Endothelial cell of umbilical vein (primary cell): ENCODE measurements at regions not wholly inside any gene's neighbourhood (a gene's known extent, or its start where the extent isn't known, plus 50 kb on each side); places are given as distances from the start of the nearest gene placed in this dataset.

Experiments used
- BruUV-seq: library from RNA; stranded (reverse); fragments of 400-500 nt; replicated peaks from 2 replicates; lab custom pipeline; 2021; lab: Mats Ljungman, UMichigan
- CTCF ChIA-PET: fragments of 300-600, 350-600 bp; sonication (Branson Sonifier 250); formaldehyde crosslinking; loops from one replicate; lab custom pipeline; 2021; ENCODE audit warnings: antibody characterized with exemption, inconsistent platforms; lab: Charles Lee
- POLR2A ChIA-PET: fragments of 300-600, 350-600 bp; sonication (Branson Sonifier 250); formaldehyde crosslinking; loops from one replicate; lab custom pipeline; 2021; ENCODE audit warnings: antibody characterized with exemption, inconsistent platforms; lab: Charles Lee
- DNase-seq: peaks from one replicate; pipeline ENCODE4 v3.0.0-alpha.2; 2011; ENCODE audit warnings: low read depth, low spot score
- FAIRE-seq: peaks from 2 replicates; lab custom pipeline; 2011; peaks lifted over from hg19 to GRCh38; lab: Jason Lieb, UNC
- H2AFZ ChIP-seq: 2 replicates; pipeline ENCODE4 v1.6.0; 2012; ENCODE audit warnings: low read depth, low read length, control low read depth, inconsistent platforms
- H3K27ac ChIP-seq: 2 replicates; pipeline ENCODE4 v1.5.1; 2011; ENCODE audit warnings: low read depth, mild to moderate bottlenecking, control low read depth, low read length, moderate library complexity; ENCODE audit not compliant: insufficient read depth
- H3K27me3 ChIP-seq, 2 experiments: 2 replicates each; pipeline versions ENCODE4 v1.6.0 to v1.6.1; 2011; ENCODE audit warnings: low read length in 2 of 2, mixed read lengths in 1 of 2; ENCODE audit not compliant: control insufficient read depth in 2 of 2, insufficient read depth in 2 of 2
- H3K36me3 ChIP-seq, 2 experiments: 2 replicates in 1 of 2; 3 replicates in 1 of 2; pipeline ENCODE4 v1.5.1; 2011; ENCODE audit warnings: low read length in 2 of 2, mild to moderate bottlenecking in 1 of 2, moderate library complexity in 1 of 2; ENCODE audit not compliant: control insufficient read depth in 2 of 2, insufficient read depth in 2 of 2; ENCODE audit errors: extremely low read depth in 1 of 2
- H3K4me1 ChIP-seq: 3 replicates; pipeline ENCODE4 v1.5.1; 2011; ENCODE audit warnings: mild to moderate bottlenecking, low read length; ENCODE audit not compliant: control insufficient read depth, insufficient read depth; ENCODE audit errors: extremely low read depth
- H3K4me2 ChIP-seq: 2 replicates; pipeline ENCODE4 v1.6.1; 2011; ENCODE audit warnings: low read length, control low read depth, mixed read lengths; ENCODE audit not compliant: insufficient read depth
- H3K4me3 ChIP-seq, 3 experiments: fragments of 200-600 bp in 1 of 3; sonication (generic), shearing (Covaris generic) in 1 of 3; replicated peaks in 1 of 3; 2 replicates each; pipeline ENCODE4 v1.5.1; 2011 to 2016; ENCODE audit warnings: control low read depth in 3 of 3, low read length in 3 of 3, mild to moderate bottlenecking in 2 of 3, inconsistent platforms in 1 of 3, low read depth in 1 of 3, moderate library complexity in 1 of 3; ENCODE audit not compliant: insufficient read depth in 1 of 3
- H3K79me2 ChIP-seq: 2 replicates; pipeline ENCODE4 v1.6.0; 2012; ENCODE audit warnings: low read length, inconsistent platforms; ENCODE audit not compliant: control insufficient read depth, insufficient read depth
- H3K9ac ChIP-seq: replicated peaks from 2 replicates; pipeline ENCODE3; 2011; ENCODE audit warnings: low read length, control low read depth; ENCODE audit not compliant: insufficient read depth; ENCODE audit errors: extremely low read depth
- H3K9me1 ChIP-seq: replicated peaks from 3 replicates; pipeline ENCODE4 v1.6.0; 2011; ENCODE audit warnings: mild to moderate bottlenecking, low read length; ENCODE audit not compliant: control insufficient read depth, insufficient read depth; ENCODE audit errors: extremely low read depth
- H3K9me3 ChIP-seq: replicated peaks from 2 replicates; pipeline ENCODE4 v1.5.1; 2012; ENCODE audit warnings: low read length, inconsistent platforms; ENCODE audit not compliant: control insufficient read depth, insufficient read depth
- H4K20me1 ChIP-seq: replicated peaks from 2 replicates; pipeline ENCODE3; 2011; ENCODE audit warnings: mild to moderate bottlenecking, low read length; ENCODE audit not compliant: control insufficient read depth, insufficient read depth; ENCODE audit errors: extremely low read depth
- CTCF ChIP-seq, 2 donors: IDR thresholded peaks; 1 replicate in 1 of 2; 2 replicates in 1 of 2; pipeline ENCODE4 v1.5.1; 2011; ENCODE audit warnings: low read length in 2 of 2, mild to moderate bottlenecking in 2 of 2, moderate library complexity in 2 of 2, control low read depth in 1 of 2, inconsistent platforms in 1 of 2, low read depth in 1 of 2; ENCODE audit not compliant: insufficient read depth in 1 of 2; ENCODE audit errors: extremely low read depth in 1 of 2
- EZH2 ChIP-seq: IDR thresholded peaks from 2 replicates; pipeline ENCODE4 v1.6.1; 2012; ENCODE audit warnings: borderline replicate concordance, low read depth, mild to moderate bottlenecking, moderate library complexity, low read length, inconsistent platforms; ENCODE audit not compliant: severe bottlenecking
- GATA2 ChIP-seq: IDR thresholded peaks from 2 replicates; pipeline ENCODE4 v1.7.0; 2011; ENCODE audit warnings: low read depth, mild to moderate bottlenecking, moderate library complexity, mixed read lengths, low read length; ENCODE audit not compliant: insufficient read length, insufficient read depth
- MYC ChIP-seq: IDR thresholded peaks from one replicate; pipeline ENCODE4 v1.6.1; 2011; ENCODE audit warnings: mild to moderate bottlenecking, low read depth, low read length
- POLR2A ChIP-seq: IDR thresholded peaks from 2 replicates; pipeline ENCODE4 v1.6.1; 2012; ENCODE audit warnings: low read depth, mild to moderate bottlenecking, control low read depth, low read length
- POLR2AphosphoS5 ChIP-seq: IDR thresholded peaks from 2 replicates; pipeline ENCODE4 v1.6.1; 2012; ENCODE audit warnings: low read depth, mild to moderate bottlenecking, control low read depth, low read length, moderate library complexity; ENCODE audit not compliant: insufficient read depth
- dilution Hi-C: fragments of 300-500 bp; cut with MboI; formaldehyde crosslinking; loops from one replicate; pipeline ENCODE4 v1.15.0; 2019; ENCODE audit warnings: low sequenced_read_pairs; ENCODE audit not compliant: extremely low pct_ligation_motif_present
- intact Hi-C: fragments of 100-400 bp; cut with micrococcal nuclease; formaldehyde crosslinking; loops from one replicate; pipeline ENCODE4 v1.10.0; 2022

GRCh38 chrX:39936886-39937770 is 160.6 kb downstream of the BCOR start:
- Histone ChIP-seq H3K27me3 (no peaks in the 10 kb centered on the region), H3K4me2 (no peak overlapping the region), H3K9ac (no peak overlapping the region), H3K36me3 (no peaks in the 10 kb centered on the region), H3K9me1 (no peaks in the 10 kb centered on the region), H2AFZ (no peak overlapping the region), H3K9me3 (no peaks in the 10 kb centered on the region), H3K4me1 (peaks cover 10% of the 10 kb centered on the region), H4K20me1 (no peaks in the 10 kb centered on the region), H3K79me2 (no peaks in the 10 kb centered on the region), H3K4me3 (no peak overlapping the region), H3K27ac (no peak overlapping the region)
- ChIA-PET CTCF (no interaction called here), POLR2A (no interaction called here)
- DNase-seq (no peak), FAIRE-seq (no peak)
- BruUV-seq = no TSS peak
- no peak for TF ChIP-seq POLR2AphosphoS5
- TF ChIP-seq MYC = no peak
- no peak for TF ChIP-seq GATA2
- no peak for TF ChIP-seq POLR2A
- TF ChIP-seq EZH2 = no peak
- no peak for TF ChIP-seq CTCF (IDR thresholded peaks at IDR 0.05; ENCODE audit: extremely low read depth in 1 of 2, insufficient read depth in 1 of 2, low read depth in 1 of 2, low read length in 2 of 2)
- intact Hi-C loops (no loop called here), dilution Hi-C loops (no loop called here)
